ENCODE measurements at regions not wholly inside any gene's neighbourhood (a gene's known extent, or its start where the extent isn't known, plus 50 kb on each side); places are given as distances from the start of the nearest gene placed in this dataset.
A peak's percentile ranks its signal among the peaks of the same experiment; 100 is the strongest.

- DNase-seq (ENCODE audit: low spot score) (peak; percentile 87), ATAC-seq (peak; percentile 94)
- intact Hi-C loops (cut with DNase I) = no loop called here
Measured at GRCh38 chr3:189099031-189099471, 72.7 kb upstream of the TPRG1 start.

GRCh38 chr3:189099505-189100290 lies 72.1 kb upstream of the TPRG1 start:
- ATAC-seq = peak; percentile 81
- peak; percentile 66 for DNase-seq (ENCODE audit: low spot score)
- intact Hi-C loops (cut with DNase I) = no loop called here

GRCh38 chr3:189100866-189101265 lies 70.9 kb upstream of the TPRG1 start:
- intact Hi-C loops (cut with DNase I) = no loop called here
- DNase-seq (ENCODE audit: low spot score) (no peak), ATAC-seq (no peak)

GRCh38 chr3:189101594-189101993 lies 70.2 kb upstream of the TPRG1 start:
- intact Hi-C loops (cut with DNase I) = no loop called here
- ATAC-seq (no peak), DNase-seq (ENCODE audit: low spot score) (no peak)

- DNase-seq (ENCODE audit: low spot score) = no peak
- intact Hi-C loops (cut with DNase I) = no loop called here
- ATAC-seq = no peak
Measured at GRCh38 chr3:189103208-189103607, 68.6 kb upstream of the TPRG1 start.

GRCh38 chr3:189108067-189108466 lies 63.7 kb upstream of the TPRG1 start:
- DNase-seq (ENCODE audit: low spot score) = no peak
- intact Hi-C loops (cut with DNase I) = no loop called here
- ATAC-seq = no peak

GRCh38 chr3:189108735-189109134 lies 63.0 kb upstream of the TPRG1 start:
- DNase-seq (ENCODE audit: low spot score) = no peak
- intact Hi-C loops (cut with DNase I) = no loop called here
- no peak for ATAC-seq

GRCh38 chr3:189109145-189109544 lies 62.6 kb upstream of the TPRG1 start:
- intact Hi-C loops (cut with DNase I) = no loop called here
- no peak for DNase-seq (ENCODE audit: low spot score)
- ATAC-seq = no peak

GRCh38 chr3:189117087-189117486 lies 54.7 kb upstream of the TPRG1 start:
- ATAC-seq = no peak

GRCh38 chr3:189118896-189119295 lies 52.9 kb upstream of the TPRG1 start:
- intact Hi-C loops (cut with DNase I) = no loop called here
- no peak for DNase-seq (ENCODE audit: low spot score)
- ATAC-seq = no peak

More at GRCh38 chr3:189117087-189117486, 54.7 kb upstream of the TPRG1 start:
- DNase-seq (ENCODE audit: low spot score) = no peak
- intact Hi-C loops (cut with DNase I) = no loop called here

- no peak for DNase-seq (ENCODE audit: low spot score)
- no peak for ATAC-seq
- intact Hi-C loops (cut with DNase I) = no loop called here
Measured at GRCh38 chr3:189119950-189120349, 51.8 kb upstream of the TPRG1 start.

- intact Hi-C loops (cut with DNase I) = no loop called here
- ATAC-seq (no peak), DNase-seq (ENCODE audit: low spot score) (no peak)
Measured at GRCh38 chr3:189121092-189121491, 50.7 kb upstream of the TPRG1 start.
